ENCODE measurements at regions not wholly inside any gene's neighbourhood (a gene's known extent, or its start where the extent isn't known, plus 50 kb on each side); places are given as distances from the start of the nearest gene placed in this dataset.

DNA sequence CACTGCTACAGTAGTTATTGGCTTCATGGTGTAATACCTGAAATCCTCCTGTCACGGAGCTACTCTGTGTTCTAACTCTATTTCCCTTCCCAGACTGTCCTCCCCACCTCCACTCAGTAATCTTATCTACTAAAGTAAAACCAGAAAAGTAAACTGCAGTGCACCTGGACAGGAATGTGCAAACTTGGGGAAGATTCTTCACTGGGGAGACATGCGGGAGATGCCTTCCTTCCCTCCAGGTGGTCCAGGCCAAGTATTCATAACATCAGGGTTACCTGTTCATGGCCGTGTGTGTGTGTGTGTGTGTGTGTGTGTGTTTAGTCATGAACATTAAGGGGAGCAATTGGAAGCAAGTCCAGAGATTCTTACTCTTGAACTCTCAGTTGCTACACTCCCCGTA is 84.1 kb downstream of the IFNG start:
- Histone ChIP-seq H3K4me1 (ENCODE audit: control insufficient read depth, insufficient read depth, low read length) (no peaks in the 10 kb centered on the region), H4K20me1 (ENCODE audit: control insufficient read depth, insufficient read depth) (no peaks in the 10 kb centered on the region), H3K4me2 (ENCODE audit: control insufficient read depth, insufficient read depth) (no peak overlapping the region), H3K4me3 (no peak overlapping the region), H3K9me3 (replicated peaks; ENCODE audit: control insufficient read depth, insufficient read depth, low read length) (no peaks in the 10 kb centered on the region; the same call in 2 of the 3 replicates), H3K36me3 (ENCODE audit: control insufficient read depth in 2 of 2, insufficient read depth in 2 of 2, low read length in 1 of 2) (no peaks in the 10 kb centered on the region), H3K27ac (ENCODE audit: control insufficient read depth, insufficient read depth) (no peak overlapping the region), H3K27me3 (replicated peaks in 1 of 2; ENCODE audit: control insufficient read depth in 2 of 2, insufficient read depth in 2 of 2, low read length in 1 of 2) (no peaks in the 10 kb centered on the region), H3K9ac (ENCODE audit: control insufficient read depth, insufficient read depth, low read length) (no peak overlapping the region), H2AFZ (ENCODE audit: control insufficient read depth, low read depth, low read length) (no peak overlapping the region), H3K79me2 (ENCODE audit: control insufficient read depth, insufficient read depth, low read length) (no peaks in the 10 kb centered on the region)
- intact Hi-C loops (cut with micrococcal nuclease; ENCODE audit: unreplicated experiment), result no loop called here
- ChIA-PET RAD21 (ENCODE audit: unreplicated experiment) (no interaction called here), POLR2A (no interaction called here), CTCF (interaction anchor here (1.0 kb wide), 1 partner anchor 35 kb away, joined by 3 read pairs; no protein-coding TSS in a partner anchor), SMC1A (ENCODE audit: uncharacterized antibody, unreplicated experiment) (interaction anchor here (1.0 kb wide), 1 partner anchor 28 kb away, joined by 3 read pairs; no protein-coding TSS in a partner anchor)
- no peak for TF ChIP-seq IRF5 (IDR thresholded peaks at IDR 0.05; ENCODE audit: borderline replicate concordance)
- TF ChIP-seq RB1 (IDR thresholded peaks at IDR 0.05; ENCODE audit: borderline replicate concordance), result no peak
- TF ChIP-seq DPF2 (IDR thresholded peaks at IDR 0.05), result no peak
- TF ChIP-seq POLR2AphosphoS2 (IDR thresholded peaks at IDR 0.05; ENCODE audit: low read depth, low read length), result no peak
- TF ChIP-seq HDGF (IDR thresholded peaks at IDR 0.05), result no peak
- TF ChIP-seq, protein P1, sequence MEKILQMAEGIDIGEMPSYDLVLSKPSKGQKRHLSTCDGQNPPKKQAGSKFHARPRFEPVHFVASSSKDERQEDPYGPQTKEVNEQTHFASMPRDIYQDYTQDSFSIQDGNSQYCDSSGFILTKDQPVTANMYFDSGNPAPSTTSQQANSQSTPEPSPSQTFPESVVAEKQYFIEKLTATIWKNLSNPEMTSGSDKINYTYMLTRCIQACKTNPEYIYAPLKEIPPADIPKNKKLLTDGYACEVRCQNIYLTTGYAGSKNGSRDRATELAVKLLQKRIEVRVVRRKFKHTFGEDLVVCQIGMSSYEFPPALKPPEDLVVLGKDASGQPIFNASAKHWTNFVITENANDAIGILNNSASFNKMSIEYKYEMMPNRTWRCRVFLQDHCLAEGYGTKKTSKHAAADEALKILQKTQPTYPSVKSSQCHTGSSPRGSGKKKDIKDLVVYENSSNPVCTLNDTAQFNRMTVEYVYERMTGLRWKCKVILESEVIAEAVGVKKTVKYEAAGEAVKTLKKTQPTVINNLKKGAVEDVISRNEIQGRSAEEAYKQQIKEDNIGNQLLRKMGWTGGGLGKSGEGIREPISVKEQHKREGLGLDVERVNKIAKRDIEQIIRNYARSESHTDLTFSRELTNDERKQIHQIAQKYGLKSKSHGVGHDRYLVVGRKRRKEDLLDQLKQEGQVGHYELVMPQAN (conservative IDR thresholded peaks at IDR 0.05), result no peak
- TF ChIP-seq SUZ12 (IDR thresholded peaks at IDR 0.05; ENCODE audit: unreplicated experiment), result no peak
- in situ Hi-C loops (cut with MboI), result no loop called here
- 53% methylated on average over 4 of the region's 4 CpGs for WGBS (ENCODE audit: insufficient coverage, insufficient replicate concordance, low lambda C conversion rate, missing lambda C conversion rate)
- FAIRE-seq, result no peak
- BruUV-seq (replicated peaks), result no TSS peak
- DNase-seq (ENCODE audit: low read depth, low spot score), result no peak
- no peak for ATAC-seq
